ENCODE measurements at regions not wholly inside any gene's neighbourhood (a gene's known extent, or its start where the extent isn't known, plus 50 kb on each side); places are given as distances from the start of the nearest gene placed in this dataset.
A peak's percentile ranks its signal among the peaks of the same experiment; 100 is the strongest.

DNA sequence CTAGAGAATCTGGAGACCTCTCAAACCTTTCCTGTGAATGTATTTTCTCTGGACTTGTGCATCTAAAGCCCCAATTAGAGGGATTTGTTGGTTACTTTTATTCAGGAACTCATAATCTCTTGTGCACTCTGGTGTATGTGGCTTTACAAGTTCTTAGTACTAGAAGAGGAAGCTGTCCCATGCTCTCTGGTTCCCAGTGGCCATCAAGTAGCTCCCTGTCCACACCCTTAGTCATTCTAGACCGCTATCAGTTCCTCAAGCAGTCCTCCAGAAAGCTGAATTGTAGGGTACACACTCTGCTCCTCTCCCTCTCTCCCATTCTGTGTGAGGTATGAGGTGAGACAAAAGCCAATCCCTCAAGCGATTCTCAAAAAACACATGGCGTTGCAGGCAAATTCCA, 470.3 kb downstream of the PTPRC start:
- no peak for DNase-seq (ENCODE audit: low read depth in 2 of 2)

- DNase-seq (ENCODE audit: low read depth in 2 of 2) = no peak
Observed at GRCh38 chr1:199112365-199112764, 473.5 kb downstream of the PTPRC start.

- peak; percentile 41 to 56 for DNase-seq (ENCODE audit: low read depth in 2 of 2)
Observed at GRCh38 chr1:199113265-199113869, 474.5 kb downstream of the PTPRC start.

DNA sequence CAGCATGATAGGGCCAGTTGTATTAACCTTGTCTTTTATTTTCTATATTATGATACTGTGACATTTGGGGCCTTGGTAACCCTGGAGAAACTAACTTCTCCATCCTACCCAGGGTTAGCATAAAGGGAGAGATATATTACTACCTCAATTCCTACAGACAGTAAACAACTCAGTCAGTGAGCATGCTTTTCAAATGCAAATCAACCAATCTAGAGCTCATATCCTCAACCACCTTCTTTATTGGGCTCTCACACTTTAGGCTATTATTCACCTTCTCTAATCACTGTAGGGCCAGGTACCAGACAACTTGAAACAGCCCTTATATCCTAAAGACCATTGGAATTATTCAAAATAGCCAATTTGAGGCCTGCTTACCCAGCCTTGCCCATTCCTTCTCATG, 477.6 kb downstream of the PTPRC start:
- DNase-seq (ENCODE audit: low read depth in 2 of 2) = no peak

DNA sequence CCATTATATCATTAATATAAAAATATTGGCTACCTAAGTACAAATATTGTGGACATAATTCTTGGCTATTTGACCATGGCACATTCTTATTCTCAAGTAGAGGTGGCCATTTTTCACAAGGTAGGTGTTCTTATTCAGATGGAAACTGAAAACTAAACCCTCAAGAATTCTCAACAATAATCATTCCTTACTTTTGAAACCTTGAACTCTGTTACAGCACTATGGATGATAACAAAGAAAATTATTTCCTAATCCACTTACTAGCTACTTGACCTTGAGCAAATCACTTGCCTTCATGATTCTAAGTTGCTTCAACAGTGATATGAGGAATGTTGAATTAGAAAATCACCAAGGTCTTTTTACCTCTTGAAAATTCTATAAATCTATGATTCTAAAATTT, 482.2 kb downstream of the PTPRC start:
- no peak for DNase-seq (ENCODE audit: low read depth in 2 of 2)

DNA sequence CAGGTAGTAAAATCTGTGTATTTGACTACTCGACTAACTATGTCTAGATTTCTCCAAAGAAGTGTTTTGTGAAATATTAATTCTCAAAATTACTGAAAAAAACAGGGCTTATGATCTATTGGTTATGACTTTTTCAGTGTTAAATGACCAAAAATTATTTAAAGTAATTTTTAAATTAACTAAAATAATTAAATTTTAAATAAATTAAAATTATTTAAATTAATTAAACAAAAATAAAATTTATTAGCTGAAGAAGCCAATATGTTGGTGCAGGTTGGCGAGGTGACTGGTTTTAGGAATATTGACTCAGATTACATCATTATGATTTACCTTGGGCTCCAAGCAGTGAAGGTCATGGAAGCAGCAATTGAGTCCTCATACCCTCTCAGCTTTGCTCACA, 483.2 kb downstream of the PTPRC start:
- DNase-seq (ENCODE audit: low read depth in 2 of 2) = no peak

DNA sequence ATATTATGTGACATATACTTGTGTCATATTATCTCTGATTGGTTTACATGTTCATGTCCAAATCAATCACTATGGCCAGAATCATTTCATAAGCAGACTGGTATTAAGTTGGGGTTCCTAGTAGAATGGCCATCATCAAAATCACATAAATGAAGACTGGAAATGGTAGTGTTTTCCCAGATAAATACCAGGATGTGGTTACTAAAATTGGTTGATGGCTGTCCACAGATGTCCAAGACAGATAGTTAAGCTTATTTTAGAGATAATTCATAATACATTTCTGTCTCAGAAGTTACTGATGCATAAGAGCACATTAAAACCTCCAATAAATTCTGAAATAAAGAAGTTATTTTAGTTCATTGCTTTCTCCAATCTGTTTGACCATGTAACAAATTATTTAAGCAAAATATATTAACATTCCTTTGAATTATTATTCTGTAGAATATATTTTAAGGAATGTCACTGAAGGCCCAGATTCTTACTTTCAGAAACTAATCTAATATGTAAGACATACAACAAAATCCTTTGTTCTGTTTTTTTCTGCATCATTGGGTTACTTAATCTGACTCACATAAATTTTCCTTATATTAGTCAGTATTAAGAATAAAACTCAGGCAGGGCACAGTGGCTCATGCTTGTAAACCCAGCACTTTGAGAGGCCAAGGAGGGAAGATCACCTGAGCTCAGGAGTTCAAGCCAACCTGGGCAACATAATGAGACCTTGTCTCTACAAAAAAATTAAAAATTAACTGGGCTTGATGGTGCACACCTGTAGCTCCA, 483.9 kb downstream of the PTPRC start:
- DNase-seq (ENCODE audit: low read depth in 2 of 2) = no peak

DNA sequence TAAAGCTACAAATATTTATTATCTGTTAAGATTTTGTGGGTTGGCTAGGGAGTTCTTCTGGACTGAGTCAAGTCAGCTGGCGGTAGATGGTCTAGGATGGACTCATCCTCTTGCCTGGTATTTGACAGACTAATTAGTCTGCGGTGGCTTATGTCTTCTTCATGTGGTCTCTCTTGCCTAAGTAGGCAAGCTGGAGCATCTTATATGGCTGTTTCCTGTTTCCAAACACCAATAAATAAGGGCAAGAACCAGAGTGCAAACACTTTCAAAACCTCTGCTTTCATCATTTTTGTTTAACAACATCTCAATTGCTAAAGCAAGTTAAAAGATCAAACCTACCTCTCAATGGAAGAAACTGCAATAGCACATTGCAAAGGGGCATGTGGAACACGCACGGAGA, 484.8 kb downstream of the PTPRC start:
- no peak for DNase-seq (ENCODE audit: low read depth in 2 of 2)

- DNase-seq (ENCODE audit: low read depth in 2 of 2) = no peak
Observed at GRCh38 chr1:199124351-199124750, 485.5 kb downstream of the PTPRC start.

DNA sequence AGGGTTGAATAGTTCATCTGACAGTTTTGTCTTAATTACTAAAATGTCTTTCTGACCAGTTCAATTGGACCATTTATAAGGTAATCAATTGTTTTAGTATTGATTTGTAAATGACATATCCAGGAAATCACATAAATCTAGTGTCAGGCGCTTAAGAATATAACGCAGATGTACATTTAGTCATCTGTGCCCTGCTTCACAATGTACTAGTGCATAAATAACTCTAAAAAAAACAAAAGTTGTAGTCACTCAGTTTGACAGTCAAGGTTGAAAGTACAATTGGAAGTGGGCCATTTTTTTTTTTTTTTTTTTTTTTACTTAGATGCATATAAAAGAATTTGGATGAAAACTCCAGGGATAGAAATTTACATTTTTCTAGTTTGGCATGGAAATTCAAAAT, 490.4 kb downstream of the PTPRC start:
- no peak for DNase-seq (ENCODE audit: low read depth in 2 of 2)

DNA sequence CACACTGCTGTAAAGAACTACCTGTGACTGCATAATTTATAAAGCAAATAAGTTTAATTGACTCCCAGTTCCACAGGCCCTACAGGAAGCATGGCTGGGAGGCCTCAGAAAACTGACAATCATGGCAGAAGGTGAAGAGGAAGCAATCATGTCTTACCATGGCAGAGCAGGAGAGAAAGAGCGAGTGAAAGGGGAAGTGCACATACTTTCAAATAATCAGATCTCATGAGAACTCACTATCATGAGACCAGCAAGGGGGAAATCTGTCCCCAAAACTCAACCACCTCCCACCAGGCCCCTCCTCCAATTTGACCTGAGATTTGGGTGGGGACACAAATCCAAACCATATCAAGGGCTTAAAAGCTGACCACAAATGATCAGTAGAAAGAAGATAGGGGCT, 493.2 kb downstream of the PTPRC start:
- DNase-seq (ENCODE audit: low read depth in 2 of 2) = no peak

- DNase-seq (ENCODE audit: low read depth in 2 of 2) = no peak
Observed at GRCh38 chr1:199135901-199136300, 497.1 kb downstream of the PTPRC start.

DNA sequence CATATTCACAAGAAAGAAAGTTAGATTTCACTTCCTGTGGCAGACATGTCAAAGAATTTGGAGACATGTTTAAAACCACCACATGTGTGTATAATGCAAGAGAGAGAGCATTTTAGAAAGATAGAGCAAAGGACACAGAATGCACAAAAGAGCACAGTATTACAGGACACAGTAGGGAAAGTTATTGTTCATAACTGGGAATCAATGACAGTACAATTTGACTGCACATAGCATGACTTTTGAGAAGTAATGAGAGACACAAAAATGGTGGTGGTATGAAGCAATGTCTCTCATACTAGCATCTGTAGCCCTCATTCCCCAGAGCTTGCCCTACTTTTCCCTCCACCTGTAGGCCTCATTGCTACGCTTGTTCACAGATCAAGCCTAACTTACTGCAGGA, 499.2 kb downstream of the PTPRC start:
- DNase-seq (ENCODE audit: low read depth in 2 of 2) = no peak

- DNase-seq (ENCODE audit: low read depth in 2 of 2) = no peak
Observed at GRCh38 chr1:199149591-199149990, 510.8 kb downstream of the PTPRC start.

DNA sequence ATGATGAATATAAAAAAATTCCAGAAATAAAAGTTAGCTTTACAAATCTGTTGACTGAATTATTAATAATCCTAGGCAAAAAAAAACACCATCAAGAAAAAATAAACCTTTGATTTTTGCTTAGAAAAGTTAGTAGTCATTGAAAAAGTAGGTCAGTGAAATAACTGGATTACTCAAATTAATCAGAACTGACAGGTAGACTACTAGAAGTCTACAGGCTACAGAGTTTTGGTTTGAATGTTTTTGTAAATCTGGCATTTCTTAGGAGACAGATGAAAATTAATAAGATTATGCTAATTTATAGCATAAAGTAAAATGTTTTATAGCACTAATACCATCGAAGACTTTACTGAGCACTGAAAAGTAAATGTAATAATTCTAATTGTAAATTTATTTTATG, 511.9 kb downstream of the PTPRC start:
- no peak for DNase-seq (ENCODE audit: low read depth in 2 of 2)

GRCh38 chr1:199151634-199152425, 513.0 kb downstream of the PTPRC start:
- no peak for DNase-seq (ENCODE audit: low read depth in 2 of 2)

DNA sequence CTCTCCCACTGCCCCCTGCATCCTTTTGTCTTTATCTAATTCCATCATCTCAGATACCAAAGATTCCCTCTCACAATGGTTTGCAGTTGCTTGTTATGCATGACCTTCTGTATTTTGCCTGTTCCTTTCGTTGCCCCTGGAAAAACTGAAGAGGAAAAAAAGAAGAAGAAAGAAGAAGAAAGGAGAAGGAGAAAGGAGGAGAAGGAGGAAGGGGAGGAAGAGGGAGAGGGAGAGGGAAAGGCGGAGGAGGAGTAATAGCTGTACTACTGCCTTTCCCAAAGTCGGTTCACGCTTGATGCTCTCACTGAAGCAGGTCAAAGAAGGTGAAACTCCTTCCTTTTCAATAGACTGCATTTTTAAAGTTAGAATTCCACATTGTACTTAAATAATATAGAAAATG, 513.8 kb downstream of the PTPRC start:
- no peak for DNase-seq (ENCODE audit: low read depth in 2 of 2)

GRCh38 chr1:199155166-199156019, 516.6 kb downstream of the PTPRC start:
- DNase-seq (ENCODE audit: low read depth in 2 of 2) = no peak

GRCh38 chr1:199157494-199157893, 518.7 kb downstream of the PTPRC start:
- DNase-seq (ENCODE audit: low read depth in 2 of 2) = no peak

- DNase-seq (ENCODE audit: low read depth in 2 of 2) = no peak
Observed at GRCh38 chr1:199160521-199161318, 521.9 kb downstream of the PTPRC start.

- no peak for DNase-seq (ENCODE audit: low read depth in 2 of 2)
Observed at GRCh38 chr1:199161319-199161680, 522.5 kb downstream of the PTPRC start.

All from activated CD4-positive, alpha-beta T cell treated with anti-CD3 and anti-CD28 coated beads for 24 hours (primary cell).